ENCODE measurements at regions not wholly inside any gene's neighbourhood (a gene's known extent, or its start where the extent isn't known, plus 50 kb on each side); places are given as distances from the start of the nearest gene placed in this dataset.

GRCh38 chr3:77835921-77836320, 796.0 kb downstream of the ROBO2 start:
- DNase-seq (ENCODE audit: low spot score): no peak
- in situ Hi-C loops (cut with HindIII; ENCODE audit: low sequenced_read_pairs): no loop called here

- in situ Hi-C loops (cut with HindIII; ENCODE audit: low sequenced_read_pairs): no loop called here
- DNase-seq (ENCODE audit: low spot score): no peak
Measured at GRCh38 chr3:77837456-77838025, 797.6 kb downstream of the ROBO2 start.

GRCh38 chr3:77859156-77859555, 819.3 kb downstream of the ROBO2 start:
- DNase-seq (ENCODE audit: low spot score): no peak
- in situ Hi-C loops (cut with HindIII; ENCODE audit: low sequenced_read_pairs): no loop called here

- no peak for DNase-seq (ENCODE audit: low spot score)
- in situ Hi-C loops (cut with HindIII; ENCODE audit: low sequenced_read_pairs): no loop called here
Measured at GRCh38 chr3:77868725-77869124, 828.8 kb downstream of the ROBO2 start.

- in situ Hi-C loops (cut with HindIII; ENCODE audit: low sequenced_read_pairs): no loop called here
- DNase-seq (ENCODE audit: low spot score): no peak
Measured at GRCh38 chr3:77869423-77869822, 829.5 kb downstream of the ROBO2 start.

- in situ Hi-C loops (cut with HindIII; ENCODE audit: low sequenced_read_pairs): no loop called here
Measured at GRCh38 chr3:77871436-77871835, 831.5 kb downstream of the ROBO2 start.

GRCh38 chr3:77873598-77873997, 833.7 kb downstream of the ROBO2 start:
- DNase-seq (ENCODE audit: low spot score): peak; percentile 4
- in situ Hi-C loops (cut with HindIII; ENCODE audit: low sequenced_read_pairs): no loop called here

More at GRCh38 chr3:77871436-77871835, 831.5 kb downstream of the ROBO2 start:
- no peak for DNase-seq (ENCODE audit: low spot score)

GRCh38 chr3:77885381-77885780, 845.5 kb downstream of the ROBO2 start:
- in situ Hi-C loops (cut with HindIII; ENCODE audit: low sequenced_read_pairs): no loop called here
- no peak for DNase-seq (ENCODE audit: low spot score)

GRCh38 chr3:77887611-77888010, 847.7 kb downstream of the ROBO2 start:
- in situ Hi-C loops (cut with HindIII; ENCODE audit: low sequenced_read_pairs): no loop called here
- DNase-seq (ENCODE audit: low spot score): no peak

- DNase-seq (ENCODE audit: low spot score): no peak
- in situ Hi-C loops (cut with HindIII; ENCODE audit: low sequenced_read_pairs): no loop called here
Measured at GRCh38 chr3:77889616-77890015, 849.7 kb downstream of the ROBO2 start.

- DNase-seq (ENCODE audit: low spot score): no peak
- in situ Hi-C loops (cut with HindIII; ENCODE audit: low sequenced_read_pairs): no loop called here
Measured at GRCh38 chr3:77898621-77899020, 858.7 kb downstream of the ROBO2 start.

GRCh38 chr3:77902675-77903074, 862.8 kb downstream of the ROBO2 start:
- DNase-seq (ENCODE audit: low spot score): no peak
- in situ Hi-C loops (cut with HindIII; ENCODE audit: low sequenced_read_pairs): no loop called here

- in situ Hi-C loops (cut with HindIII; ENCODE audit: low sequenced_read_pairs): no loop called here
- no peak for DNase-seq (ENCODE audit: low spot score)
Measured at GRCh38 chr3:77906102-77906709, 866.3 kb downstream of the ROBO2 start.

GRCh38 chr3:77913524-77914174, 873.8 kb downstream of the ROBO2 start:
- in situ Hi-C loops (cut with HindIII; ENCODE audit: low sequenced_read_pairs): no loop called here

GRCh38 chr3:77915336-77915735, 875.4 kb downstream of the ROBO2 start:
- in situ Hi-C loops (cut with HindIII; ENCODE audit: low sequenced_read_pairs): no loop called here
- no peak for DNase-seq (ENCODE audit: low spot score)

More at GRCh38 chr3:77913524-77914174, 873.8 kb downstream of the ROBO2 start:
- no peak for DNase-seq (ENCODE audit: low spot score)

- no peak for DNase-seq (ENCODE audit: low spot score)
- in situ Hi-C loops (cut with HindIII; ENCODE audit: low sequenced_read_pairs): no loop called here
Measured at GRCh38 chr3:77917225-77917624, 877.3 kb downstream of the ROBO2 start.

- in situ Hi-C loops (cut with HindIII; ENCODE audit: low sequenced_read_pairs): no loop called here
- no peak for DNase-seq (ENCODE audit: low spot score)
Measured at GRCh38 chr3:77919244-77919643, 879.3 kb downstream of the ROBO2 start.

- DNase-seq (ENCODE audit: low spot score): no peak
- in situ Hi-C loops (cut with HindIII; ENCODE audit: low sequenced_read_pairs): no loop called here
Measured at GRCh38 chr3:77931255-77932009, 891.5 kb downstream of the ROBO2 start.

GRCh38 chr3:77932926-77933325, 893.0 kb downstream of the ROBO2 start:
- in situ Hi-C loops (cut with HindIII; ENCODE audit: low sequenced_read_pairs): no loop called here

GRCh38 chr3:77933926-77934325, 894.0 kb downstream of the ROBO2 start:
- in situ Hi-C loops (cut with HindIII; ENCODE audit: low sequenced_read_pairs): no loop called here

More at GRCh38 chr3:77932926-77933325, 893.0 kb downstream of the ROBO2 start:
- DNase-seq (ENCODE audit: low spot score): no peak

More at GRCh38 chr3:77933926-77934325, 894.0 kb downstream of the ROBO2 start:
- DNase-seq (ENCODE audit: low spot score): no peak

Data from G401 (cell line).